ENCODE measurements at regions not wholly inside any gene's neighbourhood (a gene's known extent, or its start where the extent isn't known, plus 50 kb on each side); places are given as distances from the start of the nearest gene placed in this dataset.

DNA sequence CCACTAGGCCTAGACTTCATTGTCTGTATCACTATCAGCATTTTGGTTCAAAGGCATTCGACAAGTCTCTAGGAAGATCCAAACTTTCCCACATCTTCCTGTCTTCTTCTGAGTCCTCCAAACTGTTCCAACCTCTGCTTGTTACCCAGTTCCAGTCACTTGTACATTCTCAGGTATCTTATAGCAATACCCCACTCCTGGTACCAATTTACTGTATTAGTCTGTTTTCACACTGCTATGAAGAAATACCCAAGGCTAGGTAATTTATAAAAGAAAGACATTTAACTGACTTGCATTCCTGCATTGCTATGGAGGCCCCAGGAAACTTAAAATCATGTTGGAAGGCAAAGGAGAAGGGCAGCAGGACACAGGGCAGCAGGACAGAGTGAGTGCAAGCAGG lies 293.9 kb downstream of the ARAP2 start:
- no peak for TF ChIP-seq POLR2AphosphoS5 (IDR thresholded peaks at IDR 0.05)
- TF ChIP-seq EP300 (IDR thresholded peaks at IDR 0.05) = no peak
- TF ChIP-seq CTCF (IDR thresholded peaks at IDR 0.05) = no peak
- TF ChIP-seq POLR2A (IDR thresholded peaks at IDR 0.05) = no peak

GRCh38 chr4:35952751-35953150 lies 291.6 kb downstream of the ARAP2 start:
- Histone ChIP-seq H3K9me3 (peaks cover 3 to 37% (median 27%) of the 10 kb centered on the region in 4 donors), H3K27ac (no peak overlapping the region), H3K27me3 (no peaks in the 10 kb centered on the region), H3K4me3 (no peak overlapping the region), H3K36me3 (no peaks in the 10 kb centered on the region), H3K4me1 (no peaks in the 10 kb centered on the region)
- no peak for TF ChIP-seq CTCF (IDR thresholded peaks at IDR 0.05)
- TF ChIP-seq POLR2AphosphoS5 (IDR thresholded peaks at IDR 0.05) = no peak
- no peak for TF ChIP-seq EP300 (IDR thresholded peaks at IDR 0.05)
- no peak for TF ChIP-seq POLR2A (IDR thresholded peaks at IDR 0.05)
- WGBS, 5 donors = 84 to 88% (median 86%) methylated on average over 2 of the region's 2 CpGs
- DNase-seq = no peak
- intact Hi-C loops (cut with DNase I; ENCODE audit: low total_unique reads) = no loop called here

More for the DNA sequence above, 293.9 kb downstream of the ARAP2 start:
- H3K27ac ChIP-seq = no peak overlapping the region
- H3K27me3 ChIP-seq = no peaks in the 10 kb centered on the region
- H3K4me1 ChIP-seq = no peaks in the 10 kb centered on the region
- no peak for DNase-seq
- intact Hi-C loops (cut with DNase I; ENCODE audit: low total_unique reads) = no loop called here
- peaks cover 0 to 22% (median 15%) of the 10 kb centered on the region in 4 donors for H3K9me3 ChIP-seq
- no peak overlapping the region for H3K4me3 ChIP-seq
- 74 to 96% (median 92%) methylated on average over 1 of the region's 1 CpG for WGBS, 5 donors
- H3K36me3 ChIP-seq = no peaks in the 10 kb centered on the region

DNA sequence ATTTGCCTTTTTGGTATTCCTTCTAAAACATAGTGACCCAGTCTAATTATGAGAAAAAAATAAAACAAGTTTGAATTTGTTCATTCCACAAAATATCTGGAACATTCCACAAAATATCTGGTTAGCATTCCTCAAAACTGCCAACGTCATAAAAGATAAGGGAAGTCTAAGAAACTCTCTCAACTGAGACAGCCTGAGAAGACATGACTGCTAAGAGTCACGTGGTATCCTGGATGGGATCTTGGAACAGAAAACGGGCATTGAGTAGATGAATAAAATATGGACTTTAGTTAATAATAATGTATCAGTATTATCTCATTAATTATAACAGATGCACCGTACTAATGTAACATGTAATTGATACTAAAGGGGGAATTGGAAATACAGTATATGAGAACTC lies 280.9 kb downstream of the ARAP2 start:
- Histone ChIP-seq H3K36me3 (no peaks in the 10 kb centered on the region), H3K4me3 (no peak overlapping the region), H3K4me1 (no peaks in the 10 kb centered on the region), H3K9me3 (no peaks in the 10 kb centered on the region), H3K27ac (no peak overlapping the region), H3K27me3 (no peaks in the 10 kb centered on the region)
- TF ChIP-seq CTCF (IDR thresholded peaks at IDR 0.05) (no peak), EP300 (IDR thresholded peaks at IDR 0.05) (no peak), POLR2A (IDR thresholded peaks at IDR 0.05) (no peak), POLR2AphosphoS5 (IDR thresholded peaks at IDR 0.05) (no peak)
- 78 to 91% (median 83%) methylated on average over 4 of the region's 4 CpGs for WGBS, 5 donors
- intact Hi-C loops (cut with DNase I; ENCODE audit: low total_unique reads) = no loop called here
- no peak for DNase-seq

DNA sequence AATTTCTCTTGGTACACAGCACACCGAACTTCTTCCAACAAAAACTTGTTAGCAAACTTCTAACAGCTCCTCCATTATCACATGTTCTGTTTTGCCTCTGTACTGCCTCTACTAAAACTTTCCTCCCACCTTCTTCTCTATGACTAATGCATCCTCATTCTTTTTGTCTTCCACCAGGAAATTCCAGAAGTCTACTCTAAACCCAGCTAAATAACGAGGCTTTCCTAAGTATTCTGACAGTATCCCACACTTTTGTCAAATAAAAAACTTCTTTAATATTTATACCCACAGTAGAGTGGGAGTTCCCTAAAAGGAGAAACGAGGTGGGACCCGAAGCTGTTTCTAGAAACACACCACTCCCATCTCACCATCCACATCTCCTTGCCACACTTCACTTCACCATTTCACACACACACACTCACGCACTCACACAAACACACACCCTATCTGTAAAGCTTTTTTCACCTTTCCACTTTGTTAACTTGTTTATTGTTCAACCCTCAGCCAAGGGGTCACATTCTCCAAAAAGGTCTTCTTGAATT lies 280.3 kb downstream of the ARAP2 start:
- intact Hi-C loops (cut with DNase I; ENCODE audit: low total_unique reads) = no loop called here

More for the DNA sequence above, 280.3 kb downstream of the ARAP2 start:
- DNase-seq = no peak
- Histone ChIP-seq H3K4me1 (no peaks in the 10 kb centered on the region), H3K27ac (no peak overlapping the region), H3K36me3 (no peaks in the 10 kb centered on the region), H3K9me3 (no peaks in the 10 kb centered on the region), H3K4me3 (no peak overlapping the region), H3K27me3 (no peaks in the 10 kb centered on the region)
- 68 to 80% (median 78%) methylated on average over 5 of the region's 5 CpGs for WGBS, 5 donors
- TF ChIP-seq EP300 (IDR thresholded peaks at IDR 0.05) = no peak
- no peak for TF ChIP-seq CTCF (IDR thresholded peaks at IDR 0.05)
- no peak for TF ChIP-seq POLR2A (IDR thresholded peaks at IDR 0.05)
- TF ChIP-seq POLR2AphosphoS5 (IDR thresholded peaks at IDR 0.05) = no peak

Measured in stomach (tissue), 8 donors.